ENCODE measurements at regions not wholly inside any gene's neighbourhood (a gene's known extent, or its start where the extent isn't known, plus 50 kb on each side); places are given as distances from the start of the nearest gene placed in this dataset.
"Not testable (repeated sequence)": the region's sequence is repeated elsewhere in the genome, so short reads cannot be mapped to it uniquely, and the experiment has no call there.

DNA sequence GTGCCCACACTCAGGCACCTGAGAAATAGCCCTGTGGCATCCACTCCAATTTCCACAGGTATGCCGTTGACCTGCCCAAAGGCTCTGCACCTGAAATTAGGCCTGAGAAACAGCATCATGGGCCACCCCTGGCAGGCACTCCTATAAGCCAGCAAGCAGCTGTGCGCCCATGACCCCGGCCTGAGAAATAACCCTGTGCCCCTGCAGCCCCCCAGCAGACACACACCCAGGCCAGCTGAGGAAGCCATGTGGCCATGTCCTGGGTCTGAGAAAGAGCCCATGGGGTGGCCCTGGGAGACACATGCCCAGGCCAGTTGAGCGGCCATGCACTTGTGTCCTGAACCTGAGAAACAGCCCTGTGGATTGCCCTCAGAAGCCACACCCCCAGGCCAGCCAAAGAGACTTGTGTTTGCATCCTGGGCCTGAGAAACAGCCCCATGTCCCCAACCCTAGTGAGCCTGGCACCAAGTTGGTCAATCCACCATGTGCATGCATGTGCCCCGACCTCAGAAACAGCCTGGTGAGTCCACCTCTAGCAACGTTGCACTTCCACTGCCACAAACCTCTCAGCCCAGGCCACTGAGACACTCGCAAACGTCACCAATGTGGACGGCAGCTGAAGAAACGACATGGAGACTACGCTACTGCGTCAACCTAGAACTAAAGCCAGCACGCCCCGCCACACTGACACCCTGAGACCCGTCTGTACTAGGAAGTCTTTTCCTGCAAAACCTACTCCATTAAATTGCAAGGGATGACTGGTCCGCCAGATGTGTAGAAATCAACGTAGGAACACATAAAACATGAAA lies 411.9 kb downstream of the TMEM121 start:
- DNase-seq (ENCODE audit: low read depth in 1 of 2, low spot score in 1 of 2) = no peak
- H3K4me1 ChIP-seq (ENCODE audit: low read depth) = no peaks in the 10 kb centered on the region
- H3K9me3 ChIP-seq (ENCODE audit: low read depth) = no peaks in the 10 kb centered on the region
- no peaks in the 10 kb centered on the region for H3K27me3 ChIP-seq
- no peaks in the 10 kb centered on the region for H3K36me3 ChIP-seq
- H3K27ac ChIP-seq = no peak overlapping the region
- TF ChIP-seq, protein P1, sequence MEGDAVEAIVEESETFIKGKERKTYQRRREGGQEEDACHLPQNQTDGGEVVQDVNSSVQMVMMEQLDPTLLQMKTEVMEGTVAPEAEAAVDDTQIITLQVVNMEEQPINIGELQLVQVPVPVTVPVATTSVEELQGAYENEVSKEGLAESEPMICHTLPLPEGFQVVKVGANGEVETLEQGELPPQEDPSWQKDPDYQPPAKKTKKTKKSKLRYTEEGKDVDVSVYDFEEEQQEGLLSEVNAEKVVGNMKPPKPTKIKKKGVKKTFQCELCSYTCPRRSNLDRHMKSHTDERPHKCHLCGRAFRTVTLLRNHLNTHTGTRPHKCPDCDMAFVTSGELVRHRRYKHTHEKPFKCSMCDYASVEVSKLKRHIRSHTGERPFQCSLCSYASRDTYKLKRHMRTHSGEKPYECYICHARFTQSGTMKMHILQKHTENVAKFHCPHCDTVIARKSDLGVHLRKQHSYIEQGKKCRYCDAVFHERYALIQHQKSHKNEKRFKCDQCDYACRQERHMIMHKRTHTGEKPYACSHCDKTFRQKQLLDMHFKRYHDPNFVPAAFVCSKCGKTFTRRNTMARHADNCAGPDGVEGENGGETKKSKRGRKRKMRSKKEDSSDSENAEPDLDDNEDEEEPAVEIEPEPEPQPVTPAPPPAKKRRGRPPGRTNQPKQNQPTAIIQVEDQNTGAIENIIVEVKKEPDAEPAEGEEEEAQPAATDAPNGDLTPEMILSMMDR (IDR thresholded peaks at IDR 0.05; ENCODE audit: low read depth, low read length) = no peak
- H3K4me3 ChIP-seq = no peak overlapping the region

DNA sequence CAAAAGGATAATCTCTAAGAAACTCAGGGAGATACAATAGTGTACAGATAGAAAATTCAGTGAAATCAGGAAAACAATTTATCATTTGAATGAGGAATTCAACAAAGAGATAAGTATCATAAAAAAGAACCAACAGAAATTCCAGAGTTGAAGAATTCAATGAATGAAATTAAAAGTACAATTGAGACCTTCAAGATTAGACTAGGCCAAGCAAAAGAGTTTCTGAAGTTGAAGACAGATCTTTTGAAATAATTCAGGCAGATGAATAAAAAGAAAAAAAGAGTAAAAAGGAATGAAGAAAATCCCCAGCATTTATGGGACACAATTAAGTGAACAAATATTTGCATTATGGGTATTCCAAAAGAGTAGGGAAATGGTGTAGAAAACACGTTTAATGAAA lies 412.6 kb downstream of the TMEM121 start:
- H3K36me3 ChIP-seq = no peaks in the 10 kb centered on the region
- H3K9me3 ChIP-seq (ENCODE audit: low read depth) = no peaks in the 10 kb centered on the region
- no peaks in the 10 kb centered on the region for H3K27me3 ChIP-seq
- H3K4me3 ChIP-seq = no peak overlapping the region
- DNase-seq (ENCODE audit: low read depth in 1 of 2, low spot score in 1 of 2) = no peak
- no peak overlapping the region for H3K27ac ChIP-seq
- TF ChIP-seq, protein P1 (IDR thresholded peaks at IDR 0.05; ENCODE audit: low read depth, low read length) = no peak
- no peaks in the 10 kb centered on the region for H3K4me1 ChIP-seq (ENCODE audit: low read depth)

DNA sequence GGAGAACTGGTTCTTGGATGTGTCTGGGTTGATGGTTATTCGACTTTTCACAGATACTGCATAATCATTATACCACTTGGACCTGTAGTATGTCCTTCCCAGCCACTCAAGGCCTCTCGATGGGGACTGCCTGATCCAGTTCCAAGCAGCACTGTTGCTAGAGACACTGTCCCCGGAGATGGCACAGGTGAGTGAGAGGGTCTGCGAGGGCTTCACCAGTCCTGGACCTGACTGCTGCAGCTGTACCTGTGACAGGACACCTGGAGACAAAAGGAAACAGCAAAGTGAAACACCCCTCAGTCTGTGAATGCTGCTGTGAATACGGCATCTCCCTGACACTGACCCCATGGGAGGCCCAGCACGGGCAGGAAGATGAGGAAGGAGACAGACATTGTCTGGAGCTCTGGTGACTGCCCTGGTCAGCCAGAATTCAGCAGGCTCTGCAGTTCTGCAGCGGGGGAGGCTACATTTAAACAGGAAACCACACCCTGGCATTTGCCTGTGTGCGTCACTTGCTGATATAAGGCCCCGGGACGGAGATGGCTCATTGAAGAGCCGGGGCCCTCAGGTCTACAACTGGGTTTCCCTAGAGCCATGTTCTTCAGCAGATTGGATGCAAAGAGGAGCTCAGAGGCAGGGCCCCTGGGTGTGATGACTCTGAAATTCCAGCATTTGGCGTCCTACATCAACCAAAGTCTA lies 413.6 kb downstream of the TMEM121 start:
- DNase-seq (ENCODE audit: low read depth in 1 of 2, low spot score in 1 of 2) = no peak
- Histone ChIP-seq H3K27ac (no peak overlapping the region), H3K4me1 (ENCODE audit: low read depth) (no peaks in the 10 kb centered on the region), H3K36me3 (no peaks in the 10 kb centered on the region), H3K4me3 (no peak overlapping the region), H3K9me3 (ENCODE audit: low read depth) (no peaks in the 10 kb centered on the region), H3K27me3 (no peaks in the 10 kb centered on the region)
- TF ChIP-seq, protein P1 (IDR thresholded peaks at IDR 0.05; ENCODE audit: low read depth, low read length) = no peak

DNA sequence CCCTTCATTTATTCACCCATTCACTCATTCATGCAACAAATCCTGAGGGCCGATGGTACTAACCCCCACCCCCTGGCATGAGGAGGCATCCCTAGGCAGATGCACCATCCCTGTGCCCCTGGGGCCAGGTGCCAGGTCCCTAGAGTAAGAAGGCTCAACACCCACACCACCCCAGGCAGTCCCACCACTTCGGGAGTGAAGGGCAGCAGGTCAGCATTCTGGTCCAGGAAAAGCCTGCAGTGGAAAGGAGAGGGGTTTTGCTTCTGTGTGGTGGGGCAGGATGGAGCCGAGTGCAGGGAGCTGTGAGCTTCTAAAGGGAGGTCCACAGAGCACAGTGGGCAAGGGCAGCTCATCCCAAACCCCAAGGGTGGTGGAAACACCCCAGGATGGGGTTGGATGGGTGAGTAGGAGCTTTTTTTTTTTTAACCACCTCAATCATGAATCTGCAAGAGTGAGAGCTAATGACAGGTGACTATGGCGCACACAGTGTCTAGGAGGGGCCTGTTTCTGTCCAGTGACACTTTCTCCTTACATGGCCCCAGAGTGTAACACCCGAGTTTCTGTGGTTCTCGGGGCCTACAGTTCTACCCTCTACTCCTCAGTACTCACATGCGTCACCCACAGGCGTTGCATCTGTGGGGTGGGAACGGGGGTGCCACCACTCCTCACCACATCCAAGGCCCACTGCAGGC lies 414.3 kb downstream of the TMEM121 start:
- no peak overlapping the region for H3K4me3 ChIP-seq
- TF ChIP-seq, protein P1 (IDR thresholded peaks at IDR 0.05; ENCODE audit: low read depth, low read length) = no peak

DNA sequence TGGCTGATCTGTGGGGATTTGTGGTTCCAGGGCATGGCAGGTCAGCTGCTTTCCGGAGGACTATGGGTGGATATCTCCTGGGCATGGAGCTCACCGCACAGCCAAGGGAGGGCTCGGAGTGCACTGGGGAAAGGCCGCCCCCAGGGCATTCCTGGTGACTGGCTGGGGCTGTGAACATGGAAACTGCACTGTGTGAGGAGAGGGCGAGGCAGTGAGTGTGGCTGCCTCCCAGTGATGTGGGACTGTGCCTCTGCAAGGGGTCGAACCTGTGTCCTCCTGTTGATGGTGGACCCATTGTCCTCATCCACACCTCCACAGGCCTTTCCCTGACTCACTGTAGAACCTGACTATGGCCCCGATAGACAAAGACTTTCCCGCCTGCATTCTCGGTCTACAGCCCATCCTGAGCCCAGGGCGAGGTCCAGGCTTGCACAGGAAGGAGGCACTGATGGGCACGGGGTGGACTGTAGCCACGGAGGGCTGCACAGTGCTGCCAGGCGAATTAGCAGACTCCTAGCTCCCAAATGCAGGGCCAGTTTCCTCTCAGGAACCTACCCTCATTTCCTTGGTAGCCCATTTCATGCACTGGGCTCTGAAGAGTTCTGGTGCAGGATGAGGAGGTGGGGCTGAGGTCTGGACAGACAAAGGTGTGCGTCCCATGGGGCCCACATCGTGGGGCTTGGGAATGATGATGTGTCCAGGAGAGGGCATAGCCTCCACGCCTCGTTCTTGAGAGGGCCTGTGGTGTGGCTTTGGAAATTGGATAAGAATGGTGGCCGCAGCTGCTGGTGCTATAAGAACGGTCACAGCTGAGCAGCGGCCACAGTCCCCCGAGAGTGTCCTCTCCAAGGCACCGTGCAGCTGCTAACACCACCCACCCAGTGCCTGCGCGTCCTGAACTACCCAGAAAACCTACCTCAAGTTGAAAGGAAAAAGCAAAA lies 415.1 kb downstream of the TMEM121 start:
- Histone ChIP-seq H3K9me3 (ENCODE audit: low read depth) (no peaks in the 10 kb centered on the region), H3K36me3 (no peaks in the 10 kb centered on the region), H3K27ac (no peak overlapping the region), H3K4me3 (no peak overlapping the region), H3K4me1 (ENCODE audit: low read depth) (no peaks in the 10 kb centered on the region), H3K27me3 (no peaks in the 10 kb centered on the region)
- no peak for DNase-seq (ENCODE audit: low read depth in 1 of 2, low spot score in 1 of 2)
- TF ChIP-seq, protein P1 (IDR thresholded peaks at IDR 0.05; ENCODE audit: low read depth, low read length) = no peak

More for the DNA sequence above, 414.3 kb downstream of the TMEM121 start:
- DNase-seq (ENCODE audit: low read depth in 1 of 2, low spot score in 1 of 2) = no peak
- no peaks in the 10 kb centered on the region for H3K9me3 ChIP-seq (ENCODE audit: low read depth)
- H3K27me3 ChIP-seq = no peaks in the 10 kb centered on the region
- H3K27ac ChIP-seq = no peak overlapping the region
- no peaks in the 10 kb centered on the region for H3K36me3 ChIP-seq
- H3K4me1 ChIP-seq (ENCODE audit: low read depth) = no peaks in the 10 kb centered on the region

DNA sequence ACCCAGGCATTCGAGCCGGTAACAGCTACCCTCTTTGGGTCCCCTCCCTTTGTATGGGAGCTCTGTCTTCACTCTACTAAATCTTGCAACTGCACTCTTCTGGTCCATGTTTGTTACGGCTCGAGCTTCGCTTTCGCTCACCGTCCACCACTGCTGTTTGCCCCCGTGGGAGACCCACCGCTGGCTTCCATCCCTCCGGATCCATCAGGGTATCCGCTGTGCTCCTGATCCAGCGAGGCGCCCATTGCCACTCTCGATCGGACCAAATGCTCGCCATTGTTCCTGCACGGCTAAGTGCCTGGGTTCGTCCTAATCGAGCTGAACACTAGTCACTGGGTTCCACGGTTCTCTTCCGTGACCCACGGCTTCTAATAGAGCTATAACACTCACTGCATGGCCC lies 416.3 kb downstream of the TMEM121 start:
- H3K36me3 ChIP-seq; H3K27me3 ChIP-seq; H3K4me3 ChIP-seq; H3K27ac ChIP-seq; H3K4me1 ChIP-seq (ENCODE audit: low read depth); DNase-seq (ENCODE audit: low read depth in 1 of 2, low spot score in 1 of 2); H3K9me3 ChIP-seq (ENCODE audit: low read depth): not testable (repeated sequence)
